VCaP (cell line): ENCODE measurements at regions not wholly inside any gene's neighbourhood (a gene's known extent, or its start where the extent isn't known, plus 50 kb on each side); places are given as distances from the start of the nearest gene placed in this dataset.
"Not testable (repeated sequence)": the region's sequence is repeated elsewhere in the genome, so short reads cannot be mapped to it uniquely, and the experiment has no call there.

ENCODE experiments used
- H3K27ac ChIP-seq: fragments of 450-650 bp; 2 replicates; pipeline ENCODE4 v1.5.1; 2017
- CTCF ChIP-seq: fragments of 450-650 bp; conservative IDR thresholded peaks from 2 replicates; pipeline ENCODE4 v1.5.1; 2017; ENCODE audit warnings: mild to moderate bottlenecking, moderate library complexity

- no peak for TF ChIP-seq CTCF
- H3K27ac ChIP-seq = no peak overlapping the region
Measured at GRCh38 chr10:89979726-89980125, 278.3 kb downstream of the KIF20B start.

DNA sequence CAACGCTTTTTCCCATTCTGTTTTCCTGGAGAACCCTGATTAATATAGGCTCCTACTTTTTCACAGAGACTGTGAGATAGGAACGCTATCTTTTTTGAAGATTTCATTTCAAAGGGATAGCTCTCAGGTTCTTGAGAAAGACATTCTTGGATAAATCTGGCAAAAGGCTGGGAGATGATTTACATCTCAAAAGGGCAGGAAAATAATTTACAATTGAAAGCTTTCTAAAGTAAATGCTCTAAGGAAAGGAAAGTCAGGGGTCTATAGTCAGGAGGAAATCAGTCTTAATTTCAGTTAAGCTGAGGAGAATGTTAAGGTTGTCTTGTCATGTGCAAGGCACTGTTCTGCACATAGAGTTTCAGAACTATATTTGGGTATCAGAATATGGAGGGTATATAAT, 278.8 kb downstream of the KIF20B start:
- no peak overlapping the region for H3K27ac ChIP-seq
- no peak for TF ChIP-seq CTCF

DNA sequence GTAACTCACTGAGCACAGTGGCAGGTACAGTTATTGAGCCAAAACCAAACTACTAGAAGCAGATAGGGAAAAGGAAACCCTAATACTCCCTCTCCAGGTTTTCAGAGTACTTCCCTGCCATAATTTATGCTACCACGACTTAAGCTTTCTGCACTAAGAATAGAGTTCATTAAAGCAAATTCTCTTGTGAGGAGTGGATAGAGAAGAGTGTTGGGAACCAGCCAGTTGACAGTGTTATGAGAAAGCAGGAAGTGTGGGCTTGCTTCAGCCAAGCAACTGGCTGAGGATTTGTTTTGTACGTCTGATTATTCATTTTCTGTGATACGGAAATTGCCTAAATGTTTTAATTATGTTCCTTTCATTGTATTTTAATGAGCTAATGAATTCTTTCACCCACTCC, 280.5 kb downstream of the KIF20B start:
- no peak for TF ChIP-seq CTCF

DNA sequence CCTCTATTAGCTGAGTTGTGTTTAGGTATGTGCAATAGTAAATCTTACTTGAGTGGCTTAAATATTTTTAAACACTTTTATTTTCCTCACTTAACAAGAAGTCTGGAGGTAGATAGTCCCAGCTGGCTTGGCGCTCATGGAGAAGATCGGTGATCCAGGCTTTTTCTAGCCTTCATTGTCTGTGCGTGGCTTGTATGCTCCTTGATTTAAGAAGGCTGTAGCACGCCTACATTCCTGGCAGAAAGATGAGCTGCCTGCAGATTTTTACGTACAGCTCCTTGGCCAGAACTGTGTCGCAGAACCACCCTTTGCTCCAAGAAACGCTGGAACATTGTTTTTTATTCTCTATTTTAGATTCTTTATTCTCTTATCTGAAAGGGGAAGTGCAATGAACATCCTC, 284.1 kb downstream of the KIF20B start:
- no peak for TF ChIP-seq CTCF
- no peak overlapping the region for H3K27ac ChIP-seq

More for the DNA sequence above, 280.5 kb downstream of the KIF20B start:
- H3K27ac ChIP-seq = no peak overlapping the region

- H3K27ac ChIP-seq = not testable (repeated sequence)
Measured at GRCh38 chr10:89988361-89988760, 287.0 kb downstream of the KIF20B start.

- H3K27ac ChIP-seq = no peak overlapping the region
- no peak for TF ChIP-seq CTCF
Measured at GRCh38 chr10:89992575-89992974, 291.2 kb downstream of the KIF20B start.

GRCh38 chr10:90007226-90007625, 305.8 kb downstream of the KIF20B start:
- no peak overlapping the region for H3K27ac ChIP-seq
- no peak for TF ChIP-seq CTCF

- not testable (repeated sequence) for H3K27ac ChIP-seq
Measured at GRCh38 chr10:90011281-90011680, 309.9 kb downstream of the KIF20B start.

DNA sequence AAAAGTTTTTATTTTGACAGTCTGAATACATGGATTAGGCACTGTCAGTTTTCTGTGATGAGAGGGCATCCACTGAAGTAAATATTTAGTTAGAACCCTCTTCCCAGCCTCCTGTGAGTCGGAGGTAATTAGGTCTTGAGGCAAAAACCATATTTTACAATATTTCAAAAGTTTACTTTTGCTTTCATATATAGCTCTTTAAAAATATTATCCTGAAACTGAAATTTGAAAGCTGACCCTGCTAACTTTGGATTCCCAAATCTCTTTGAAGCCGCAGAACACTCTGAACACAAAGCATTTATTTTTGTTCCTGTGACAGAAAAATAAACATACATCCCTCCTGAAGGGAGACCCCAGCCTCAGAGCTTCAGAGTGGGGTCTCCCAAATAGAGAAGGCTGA, 317.4 kb downstream of the KIF20B start:
- no peak overlapping the region for H3K27ac ChIP-seq
- no peak for TF ChIP-seq CTCF
